ENCODE measurements at regions not wholly inside any gene's neighbourhood (a gene's known extent, or its start where the extent isn't known, plus 50 kb on each side); places are given as distances from the start of the nearest gene placed in this dataset.

DNA sequence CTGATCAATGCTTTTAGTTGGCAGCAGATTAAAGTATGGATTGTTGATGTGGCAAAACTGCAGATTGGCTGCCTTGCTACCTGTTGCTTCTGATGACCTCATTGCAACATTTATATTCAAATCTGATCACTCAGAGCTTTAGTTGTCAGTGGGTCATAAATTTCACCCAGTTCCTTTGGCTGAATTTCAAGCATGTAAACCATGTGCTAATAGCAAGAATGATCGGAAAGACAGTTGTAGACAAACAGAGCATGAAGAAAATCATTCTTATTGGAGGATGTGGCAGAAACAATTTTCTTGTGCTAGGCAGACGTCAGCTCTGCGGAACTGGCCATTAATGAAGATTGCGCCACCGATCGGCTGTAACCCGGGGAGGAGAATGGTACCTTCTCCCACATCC, 346.6 kb upstream of the EEF2KMT start:
- CTCF ChIA-PET, result interaction anchor here (0.6 kb wide), 1 partner anchor 106 kb away, joined by 3 read pairs; no protein-coding TSS in a partner anchor
- POLR2A ChIA-PET (ENCODE audit: low non-redundant PET), result no interaction called here

DNA sequence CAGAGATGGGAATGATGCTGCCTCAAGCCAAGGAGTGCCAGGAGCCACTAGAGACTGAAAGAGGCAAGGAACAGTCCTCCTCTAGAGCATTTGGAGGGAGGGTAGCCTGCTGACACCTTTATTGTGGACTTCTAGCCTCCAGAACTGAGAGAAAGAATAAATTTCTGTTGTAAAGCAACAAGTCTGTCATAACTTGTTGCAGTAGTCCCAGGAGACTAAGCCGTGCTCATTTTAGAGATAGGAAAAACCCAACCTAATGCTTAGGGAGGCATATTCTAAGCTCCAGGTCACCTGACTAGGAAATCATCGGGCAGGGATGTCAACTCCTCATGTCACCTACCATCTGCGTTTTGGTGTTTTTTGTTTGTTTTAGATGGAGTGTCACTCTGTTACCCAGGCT, 345.4 kb upstream of the EEF2KMT start:
- POLR2A ChIA-PET (ENCODE audit: low non-redundant PET), result no interaction called here
- H3K27ac ChIP-seq, result no peak overlapping the region
- DNase-seq (ENCODE audit: low spot score), result no peak
- CTCF ChIA-PET, result no interaction called here
- TF ChIP-seq, protein P1, sequence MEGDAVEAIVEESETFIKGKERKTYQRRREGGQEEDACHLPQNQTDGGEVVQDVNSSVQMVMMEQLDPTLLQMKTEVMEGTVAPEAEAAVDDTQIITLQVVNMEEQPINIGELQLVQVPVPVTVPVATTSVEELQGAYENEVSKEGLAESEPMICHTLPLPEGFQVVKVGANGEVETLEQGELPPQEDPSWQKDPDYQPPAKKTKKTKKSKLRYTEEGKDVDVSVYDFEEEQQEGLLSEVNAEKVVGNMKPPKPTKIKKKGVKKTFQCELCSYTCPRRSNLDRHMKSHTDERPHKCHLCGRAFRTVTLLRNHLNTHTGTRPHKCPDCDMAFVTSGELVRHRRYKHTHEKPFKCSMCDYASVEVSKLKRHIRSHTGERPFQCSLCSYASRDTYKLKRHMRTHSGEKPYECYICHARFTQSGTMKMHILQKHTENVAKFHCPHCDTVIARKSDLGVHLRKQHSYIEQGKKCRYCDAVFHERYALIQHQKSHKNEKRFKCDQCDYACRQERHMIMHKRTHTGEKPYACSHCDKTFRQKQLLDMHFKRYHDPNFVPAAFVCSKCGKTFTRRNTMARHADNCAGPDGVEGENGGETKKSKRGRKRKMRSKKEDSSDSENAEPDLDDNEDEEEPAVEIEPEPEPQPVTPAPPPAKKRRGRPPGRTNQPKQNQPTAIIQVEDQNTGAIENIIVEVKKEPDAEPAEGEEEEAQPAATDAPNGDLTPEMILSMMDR (conservative IDR thresholded peaks at IDR 0.05; ENCODE audit: low read depth), result no peak

More for the DNA sequence above, 346.6 kb upstream of the EEF2KMT start:
- TF ChIP-seq, protein P1 (conservative IDR thresholded peaks at IDR 0.05; ENCODE audit: low read depth), result no peak
- H3K27ac ChIP-seq, result no peak overlapping the region
- no peak for DNase-seq (ENCODE audit: low spot score)

DNA sequence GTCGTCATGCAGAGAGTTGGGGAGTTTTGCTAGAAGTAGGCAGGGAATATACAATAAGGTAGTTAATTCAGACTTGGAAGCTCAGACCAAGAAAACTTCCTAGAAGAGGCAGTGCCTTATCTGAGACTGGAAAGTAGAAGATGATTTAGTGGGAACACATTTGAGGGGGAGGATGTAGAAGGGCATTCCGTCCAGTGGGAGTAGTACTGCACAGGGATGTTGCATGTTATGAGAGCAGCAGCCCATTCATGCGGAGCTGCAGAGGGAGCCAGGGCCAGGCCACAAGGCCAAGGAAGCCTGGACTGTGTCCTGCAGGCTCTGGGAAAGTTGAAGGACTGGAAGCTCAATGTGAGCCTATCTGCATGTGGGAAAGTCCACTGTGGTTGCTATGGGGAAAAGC, 344.5 kb upstream of the EEF2KMT start:
- H3K27ac ChIP-seq, result no peak overlapping the region
- ChIA-PET POLR2A (ENCODE audit: low non-redundant PET) (no interaction called here), CTCF (no interaction called here)
- DNase-seq (ENCODE audit: low spot score), result no peak
- TF ChIP-seq, protein P1 (conservative IDR thresholded peaks at IDR 0.05; ENCODE audit: low read depth), result no peak

DNA sequence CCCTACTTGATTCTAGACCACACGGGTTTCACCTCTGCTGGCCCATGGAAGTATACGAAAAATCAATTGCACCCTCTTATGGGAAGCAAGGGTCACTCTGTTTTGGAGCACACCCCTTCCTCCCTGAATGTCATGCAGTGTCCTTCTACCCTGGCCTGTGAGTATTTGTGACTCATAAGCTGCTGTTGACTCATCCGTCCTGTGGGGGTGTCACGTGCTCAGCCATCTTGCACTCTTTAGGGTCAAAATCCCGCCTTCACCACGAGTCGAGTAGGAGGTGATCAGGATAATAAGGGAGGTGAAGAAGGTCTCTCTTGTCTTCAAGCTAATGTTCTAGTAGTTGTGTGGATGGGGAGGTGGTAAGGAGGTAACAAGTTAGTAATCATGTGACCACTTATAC, 341.0 kb upstream of the EEF2KMT start:
- TF ChIP-seq, protein P1 (conservative IDR thresholded peaks at IDR 0.05; ENCODE audit: low read depth), result no peak
- no peak for DNase-seq (ENCODE audit: low spot score)
- no peak overlapping the region for H3K27ac ChIP-seq
- ChIA-PET CTCF (no interaction called here), POLR2A (ENCODE audit: low non-redundant PET) (no interaction called here)

DNA sequence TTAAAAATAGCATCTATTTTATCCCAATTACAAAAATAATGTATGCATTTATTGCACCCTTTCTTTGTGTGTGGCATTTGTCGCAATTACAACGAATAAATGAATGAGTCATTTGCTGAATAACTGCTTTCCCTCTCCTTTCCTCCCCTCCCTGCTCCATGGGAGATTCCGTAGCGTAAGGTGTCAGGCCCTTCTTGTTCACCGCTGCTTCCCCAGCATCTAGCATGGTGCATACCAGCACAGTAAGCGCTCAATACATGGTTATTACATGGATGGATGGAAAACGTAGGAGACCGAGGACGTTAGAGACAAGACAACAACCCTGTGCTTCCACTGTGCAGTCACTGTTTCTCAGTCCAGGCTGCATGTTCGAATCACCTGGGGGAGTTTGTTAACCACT, 336.0 kb upstream of the EEF2KMT start:
- DNase-seq (ENCODE audit: low spot score), result no peak
- TF ChIP-seq, protein P1 (conservative IDR thresholded peaks at IDR 0.05; ENCODE audit: low read depth), result no peak
- CTCF ChIA-PET, result no interaction called here
- no peak overlapping the region for H3K27ac ChIP-seq
- POLR2A ChIA-PET (ENCODE audit: low non-redundant PET), result no interaction called here

DNA sequence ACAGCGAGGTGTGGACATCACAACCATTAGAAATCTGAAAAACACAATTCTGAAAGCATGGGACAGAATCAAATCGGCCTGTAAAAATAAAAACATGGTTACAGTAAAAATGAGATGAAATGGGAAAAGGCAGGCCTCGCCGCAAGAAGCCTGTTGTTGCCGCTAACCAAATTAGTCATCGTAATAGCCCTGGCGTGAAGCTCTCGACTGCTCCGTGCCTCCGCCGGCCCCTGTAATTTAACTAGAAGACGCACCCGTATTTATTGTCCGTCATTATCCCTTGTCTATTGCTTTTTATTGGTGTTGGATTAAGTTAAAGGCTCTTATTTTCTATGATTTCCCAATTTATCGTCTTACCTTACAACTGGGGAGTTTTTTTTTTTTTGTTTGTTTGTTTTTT, 334.6 kb upstream of the EEF2KMT start:
- TF ChIP-seq, protein P1 (conservative IDR thresholded peaks at IDR 0.05; ENCODE audit: low read depth), result no peak
- H3K27ac ChIP-seq, result no peak overlapping the region
- DNase-seq (ENCODE audit: low spot score), result no peak
- ChIA-PET CTCF (interaction anchor here (0.6 kb wide), 1 partner anchor 1856 kb away, joined by 3 read pairs; no protein-coding TSS in a partner anchor), POLR2A (ENCODE audit: low non-redundant PET) (no interaction called here)

DNA sequence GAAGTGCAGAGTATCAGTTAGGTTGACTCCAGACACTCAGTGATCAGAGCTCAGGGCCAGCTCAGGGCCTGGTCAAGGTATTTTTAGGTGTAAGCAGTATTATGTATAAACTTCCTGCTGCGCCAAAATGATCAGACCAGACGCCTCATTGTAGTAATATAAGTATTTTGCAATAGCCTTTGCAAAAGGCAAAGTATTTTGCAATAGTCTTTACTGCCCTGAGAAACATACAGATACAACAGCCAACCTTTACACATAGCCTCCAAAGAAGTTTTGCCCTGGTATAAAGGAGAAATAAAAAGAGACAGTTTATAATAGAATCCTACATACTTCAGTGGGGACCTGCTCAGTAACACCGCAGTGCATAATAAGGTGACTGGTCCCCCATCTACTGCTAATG, 333.0 kb upstream of the EEF2KMT start:
- TF ChIP-seq, protein P1 (conservative IDR thresholded peaks at IDR 0.05; ENCODE audit: low read depth), result no peak
- ChIA-PET CTCF (no interaction called here), POLR2A (ENCODE audit: low non-redundant PET) (no interaction called here)
- H3K27ac ChIP-seq, result no peak overlapping the region
- no peak for DNase-seq (ENCODE audit: low spot score)

Measured in RWPE1 (cell line).